HEK293 (cell line): ENCODE measurements at regions not wholly inside any gene's neighbourhood (a gene's known extent, or its start where the extent isn't known, plus 50 kb on each side); places are given as distances from the start of the nearest gene placed in this dataset.

Experiments used
- CTCF ChIA-PET: fragments of 350-600 bp; formaldehyde crosslinking; extraction: SDS; loops from one replicate; lab custom pipeline; 2021; ENCODE audit warnings: antibody characterized with exemption; lab: Yijun Ruan, JAX
- POLR2A ChIA-PET: fragments of 300-600 bp; formaldehyde crosslinking; extraction: SDS; loops from one replicate; lab custom pipeline; 2020; ENCODE audit warnings: antibody characterized with exemption, inconsistent platforms; lab: Yijun Ruan, JAX
- H3K27ac ChIP-seq: fragments of 200-500 bp; sonication (Bioruptor generic); 2 replicates; pipeline ENCODE4 v1.5.1; 2014; ENCODE audit warnings: low read depth, low read length, control low read depth, inconsistent platforms; ENCODE audit errors: extremely low read depth
- H3K36me3 ChIP-seq, 2 experiments: fragments of 200-500 bp in 1 of 2; sonication (Bioruptor generic) in 1 of 2; 1 replicate in 1 of 2; 2 replicates in 1 of 2; pipeline ENCODE4 v1.5.1; 2014 to 2017; ENCODE audit warnings: inconsistent platforms in 2 of 2, low read length in 2 of 2; ENCODE audit not compliant: control insufficient read depth in 2 of 2, insufficient read depth in 1 of 2
- H3K4me1 ChIP-seq: fragments of 200-500 bp; sonication (Bioruptor generic); 2 replicates; pipeline ENCODE4 v1.5.1; 2014; ENCODE audit warnings: mild to moderate bottlenecking, low read length, inconsistent platforms; ENCODE audit not compliant: control insufficient read depth, insufficient read depth
- H3K4me3 ChIP-seq: 2 replicates; pipeline ENCODE4 v1.5.1; 2011; ENCODE audit warnings: low read depth, mild to moderate bottlenecking, control low read depth, low read length, moderate library complexity
- H3K9me3 ChIP-seq: fragments of 200-500 bp; sonication (Bioruptor generic); 2 replicates; pipeline ENCODE4 v1.5.1; 2014; ENCODE audit warnings: low read depth, low read length, inconsistent platforms; ENCODE audit not compliant: control insufficient read depth, insufficient read depth
- BCL11A ChIP-seq: fragments of 450-650 bp; formaldehyde crosslinking; IDR thresholded peaks from 2 replicates; pipeline ENCODE4 v1.5.1; 2016; ENCODE audit warnings: low read depth, missing biosample characterization, missing genetic modification characterization
- GLIS1 ChIP-seq: fragments of 450-650 bp; formaldehyde crosslinking; IDR thresholded peaks from 2 replicates; pipeline ENCODE4 v1.5.1; 2016; ENCODE audit warnings: missing biosample characterization, missing genetic modification characterization
- HOXC10 ChIP-seq: sonication (generic); formaldehyde crosslinking; IDR thresholded peaks from 2 replicates; pipeline ENCODE4 v1.8.1; 2023; ENCODE audit warnings: mild to moderate bottlenecking, missing genetic modification reagents
- SCRT1 ChIP-seq: fragments of 450-650 bp; formaldehyde crosslinking; IDR thresholded peaks from 2 replicates; pipeline ENCODE4 v1.5.1; 2016; ENCODE audit warnings: missing biosample characterization, missing genetic modification characterization, borderline replicate concordance
- SP3 ChIP-seq: fragments of 450-650 bp; formaldehyde crosslinking; IDR thresholded peaks from 2 replicates; pipeline ENCODE4 v1.5.1; 2016; ENCODE audit warnings: missing biosample characterization, missing genetic modification characterization
- SP7 ChIP-seq: fragments of 450-650 bp; formaldehyde crosslinking; IDR thresholded peaks from 2 replicates; pipeline ENCODE4 v1.5.1; 2016; ENCODE audit warnings: missing biosample characterization, missing genetic modification characterization
- ZBTB8A ChIP-seq: fragments of 450-650 bp; formaldehyde crosslinking; IDR thresholded peaks from 2 replicates; pipeline ENCODE4 v1.5.1; 2016; ENCODE audit warnings: missing biosample characterization, missing genetic modification characterization
- ZFP69B ChIP-seq: fragments of 450-650 bp; formaldehyde crosslinking; IDR thresholded peaks from 2 replicates; pipeline ENCODE4 v1.5.1; 2016; ENCODE audit warnings: missing biosample characterization, missing genetic modification characterization
- ZNF114 ChIP-seq: fragments of 450-650 bp; formaldehyde crosslinking; IDR thresholded peaks from 2 replicates; pipeline ENCODE4 v1.5.0; 2017; ENCODE audit warnings: missing biosample characterization, missing genetic modification characterization
- ZNF133 ChIP-seq: fragments of 450-650 bp; formaldehyde crosslinking; IDR thresholded peaks from 2 replicates; pipeline ENCODE4 v1.5.1; 2016; ENCODE audit warnings: missing biosample characterization, missing genetic modification characterization
- ZNF146 ChIP-seq: fragments of 450-650 bp; formaldehyde crosslinking; IDR thresholded peaks from 2 replicates; pipeline ENCODE4 v1.5.1; 2016; ENCODE audit warnings: missing biosample characterization, missing genetic modification characterization
- ZNF202 ChIP-seq: fragments of 450-650 bp; formaldehyde crosslinking; IDR thresholded peaks from 2 replicates; pipeline ENCODE4 v1.5.1; 2016; ENCODE audit warnings: missing biosample characterization, missing genetic modification characterization, borderline replicate concordance
- ZNF239 ChIP-seq: fragments of 450-650 bp; formaldehyde crosslinking; IDR thresholded peaks from 2 replicates; pipeline ENCODE4 v1.5.1; 2016; ENCODE audit warnings: missing biosample characterization, missing genetic modification characterization
- ZNF248 ChIP-seq: fragments of 450-650 bp; formaldehyde crosslinking; IDR thresholded peaks from 2 replicates; pipeline ENCODE4 v1.5.1; 2017; ENCODE audit warnings: missing biosample characterization, missing genetic modification characterization
- ZNF391 ChIP-seq: fragments of 450-650 bp; formaldehyde crosslinking; IDR thresholded peaks from 2 replicates; pipeline ENCODE4 v1.5.1; 2016; ENCODE audit warnings: low read depth, missing biosample characterization, missing genetic modification characterization, borderline replicate concordance
- ZNF623 ChIP-seq: fragments of 450-650 bp; formaldehyde crosslinking; IDR thresholded peaks from 2 replicates; pipeline ENCODE4 v1.5.1; 2016; ENCODE audit warnings: missing biosample characterization, missing genetic modification characterization
- ZNF701 ChIP-seq: fragments of 450-650 bp; formaldehyde crosslinking; IDR thresholded peaks from 2 replicates; pipeline ENCODE4 v1.5.1; 2016; ENCODE audit warnings: missing biosample characterization, missing genetic modification characterization
- ZNF747 ChIP-seq: fragments of 450-650 bp; formaldehyde crosslinking; IDR thresholded peaks from 2 replicates; pipeline ENCODE4 v1.5.1; 2016; ENCODE audit warnings: missing biosample characterization, missing genetic modification characterization
- TF ChIP-seq, protein P1 (sequence below): fragments of 450-650 bp; formaldehyde crosslinking; IDR thresholded peaks from 2 replicates; pipeline ENCODE4 v1.5.1; 2016; ENCODE audit warnings: missing biosample characterization, missing genetic modification characterization
- TF ChIP-seq, protein P2 (sequence below): fragments of 450-650 bp; formaldehyde crosslinking; IDR thresholded peaks from 2 replicates; pipeline ENCODE4 v1.5.1; 2016; ENCODE audit warnings: missing biosample characterization, missing genetic modification characterization
- TF ChIP-seq, protein P3 (sequence below): fragments of 450-650 bp; formaldehyde crosslinking; IDR thresholded peaks from 2 replicates; pipeline ENCODE4 v1.5.1; 2016; ENCODE audit warnings: missing biosample characterization, missing genetic modification characterization
- TF ChIP-seq, protein P4 (sequence below): fragments of 450-650 bp; formaldehyde crosslinking; IDR thresholded peaks from 2 replicates; pipeline ENCODE4; 2016; ENCODE audit warnings: missing biosample characterization, missing genetic modification characterization
- TF ChIP-seq, protein P5 (sequence below): fragments of 450-650 bp; formaldehyde crosslinking; IDR thresholded peaks from 2 replicates; pipeline ENCODE4 v1.5.1; 2017; ENCODE audit warnings: missing biosample characterization, missing genetic modification characterization

DNA sequence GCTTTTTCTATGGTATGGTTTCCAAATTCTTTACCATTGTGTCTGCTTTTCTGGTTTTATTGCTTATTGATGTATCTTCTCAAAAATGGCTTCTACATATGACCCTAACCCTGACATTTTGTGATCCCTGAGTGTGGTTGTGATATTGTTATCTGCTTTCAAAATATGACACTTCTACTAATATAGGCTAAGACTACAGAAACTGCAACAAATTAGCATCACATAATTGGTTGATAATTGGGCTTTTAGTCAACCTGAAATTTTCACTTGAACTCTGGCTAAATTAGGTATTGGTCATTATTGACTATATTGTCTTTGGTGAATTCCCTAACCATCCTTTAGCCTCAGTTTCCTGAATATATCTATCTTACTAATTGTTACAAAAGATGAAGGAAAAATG is 246.1 kb downstream of the PIK3C3 start:
- Histone ChIP-seq H3K4me1 (no peaks in the 10 kb centered on the region), H3K4me3 (no peak overlapping the region), H3K9me3 (no peaks in the 10 kb centered on the region), H3K27ac (no peak overlapping the region), H3K36me3 (no peaks in the 10 kb centered on the region)
- ChIA-PET CTCF (interaction anchor here (0.7 kb wide), 1 partner anchor 86 kb away, joined by 4 read pairs; no protein-coding TSS in a partner anchor), POLR2A (no interaction called here)
- no peak for TF ChIP-seq SP3 (tag by site-specific recombination)
- no peak for TF ChIP-seq ZNF133 (tag by site-specific recombination)
- no peak for TF ChIP-seq ZNF146
- TF ChIP-seq SP7 (tag by site-specific recombination) = no peak
- TF ChIP-seq ZNF248 = no peak

DNA sequence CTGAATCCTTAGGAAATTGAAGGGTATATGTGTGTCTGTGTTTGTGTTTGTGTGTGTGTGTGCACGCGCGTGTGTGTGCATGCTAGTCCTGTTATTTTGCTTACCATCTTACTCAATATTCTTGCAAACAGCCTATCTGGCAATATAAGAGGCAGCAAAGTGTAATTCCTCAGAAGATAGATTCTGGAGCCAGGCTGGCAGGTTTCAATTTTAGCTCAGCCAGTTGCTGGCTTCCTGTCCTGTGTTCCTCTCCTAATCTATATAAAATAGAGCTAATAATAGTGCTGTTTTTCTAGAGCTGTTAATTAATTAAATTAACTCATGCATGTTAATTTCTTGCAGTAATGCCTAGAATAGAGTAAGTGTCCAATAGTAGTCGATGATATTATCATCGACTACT is 256.2 kb downstream of the PIK3C3 start:
- H3K4me1 ChIP-seq = no peaks in the 10 kb centered on the region
- H3K27ac ChIP-seq = no peak overlapping the region
- TF ChIP-seq, protein P1, sequence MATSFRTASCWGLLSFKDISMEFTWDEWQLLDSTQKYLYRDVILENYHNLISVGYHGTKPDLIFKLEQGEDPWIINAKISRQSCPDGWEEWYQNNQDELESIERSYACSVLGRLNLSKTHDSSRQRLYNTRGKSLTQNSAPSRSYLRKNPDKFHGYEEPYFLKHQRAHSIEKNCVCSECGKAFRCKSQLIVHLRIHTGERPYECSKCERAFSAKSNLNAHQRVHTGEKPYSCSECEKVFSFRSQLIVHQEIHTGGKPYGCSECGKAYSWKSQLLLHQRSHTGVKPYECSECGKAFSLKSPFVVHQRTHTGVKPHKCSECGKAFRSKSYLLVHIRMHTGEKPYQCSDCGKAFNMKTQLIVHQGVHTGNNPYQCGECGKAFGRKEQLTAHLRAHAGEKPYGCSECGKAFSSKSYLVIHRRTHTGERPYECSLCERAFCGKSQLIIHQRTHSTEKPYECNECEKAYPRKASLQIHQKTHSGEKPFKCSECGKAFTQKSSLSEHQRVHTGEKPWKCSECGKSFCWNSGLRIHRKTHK = no peak
- TF ChIP-seq GLIS1 (tag by site-specific recombination) = no peak
- no peak for TF ChIP-seq BCL11A
- no peak for TF ChIP-seq ZNF202 (tag by site-specific recombination)
- POLR2A ChIA-PET = no interaction called here
- CTCF ChIA-PET = no interaction called here
- H3K36me3 ChIP-seq = no peaks in the 10 kb centered on the region
- no peak overlapping the region for H3K4me3 ChIP-seq
- H3K9me3 ChIP-seq = no peaks in the 10 kb centered on the region

DNA sequence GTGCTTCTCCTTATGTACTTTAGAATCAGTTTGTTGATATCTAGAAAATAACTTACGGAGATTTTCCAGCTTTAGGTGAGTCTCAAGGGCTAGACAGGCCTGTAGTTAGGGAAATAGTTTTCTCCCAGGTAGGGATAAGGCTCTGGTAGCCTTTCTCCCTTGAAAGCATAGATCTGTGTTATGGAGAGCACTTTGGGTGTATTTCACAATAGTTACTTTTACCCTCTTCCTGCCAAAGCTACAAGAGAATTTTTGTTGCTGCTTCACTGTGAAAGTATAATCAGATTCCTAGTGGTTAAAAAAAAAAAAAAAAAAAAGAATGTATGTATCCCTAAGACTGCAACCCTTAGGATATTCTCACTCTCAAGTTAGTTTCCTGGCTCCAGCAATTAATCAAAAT is 267.5 kb downstream of the PIK3C3 start:
- CTCF ChIA-PET = no interaction called here
- POLR2A ChIA-PET = no interaction called here
- Histone ChIP-seq H3K4me3 (no peak overlapping the region), H3K36me3 (no peaks in the 10 kb centered on the region), H3K27ac (no peak overlapping the region), H3K4me1 (no peaks in the 10 kb centered on the region), H3K9me3 (no peaks in the 10 kb centered on the region)
- TF ChIP-seq ZBTB8A (tag by site-specific recombination) (no peak), ZFP69B (tag by site-specific recombination) (no peak), ZNF114 (tag by site-specific recombination) (no peak)
- TF ChIP-seq, protein P1 = no peak

DNA sequence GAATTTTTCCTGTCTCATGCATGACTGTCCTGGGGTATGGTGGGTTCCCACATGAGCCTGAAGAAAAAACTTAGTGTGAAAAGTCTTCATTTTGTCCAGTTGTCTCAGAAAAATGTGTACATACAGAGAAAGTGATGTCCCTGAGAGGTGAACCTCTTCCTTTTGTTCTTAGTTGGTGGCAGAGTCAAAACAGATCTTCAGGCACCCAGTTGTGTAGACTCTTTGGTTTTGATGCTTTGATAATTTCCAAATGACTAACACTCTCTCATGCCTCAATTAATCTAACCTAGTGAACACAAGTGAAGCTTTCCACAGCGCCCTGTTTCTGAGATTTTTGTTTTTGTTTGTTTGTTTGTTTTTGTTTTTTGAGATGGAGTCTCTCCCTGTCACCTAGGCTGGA is 273.5 kb downstream of the PIK3C3 start:
- no peak overlapping the region for H3K27ac ChIP-seq
- ChIA-PET CTCF (no interaction called here), POLR2A (no interaction called here)
- no peak overlapping the region for H3K4me3 ChIP-seq
- H3K36me3 ChIP-seq = no peaks in the 10 kb centered on the region
- H3K4me1 ChIP-seq = peaks cover 2% of the 10 kb centered on the region; the same call in 1 of the 2 replicates
- no peaks in the 10 kb centered on the region for H3K9me3 ChIP-seq
- TF ChIP-seq ZNF391 (no peak), HOXC10 (CRISPR knock-in tag) (no peak), ZNF701 (tag by site-specific recombination) (no peak), ZNF747 (tag by site-specific recombination) (no peak), ZNF623 (tag by site-specific recombination) (no peak), ZNF239 (tag by site-specific recombination) (no peak), SCRT1 (tag by site-specific recombination) (no peak)
- TF ChIP-seq, protein P2, sequence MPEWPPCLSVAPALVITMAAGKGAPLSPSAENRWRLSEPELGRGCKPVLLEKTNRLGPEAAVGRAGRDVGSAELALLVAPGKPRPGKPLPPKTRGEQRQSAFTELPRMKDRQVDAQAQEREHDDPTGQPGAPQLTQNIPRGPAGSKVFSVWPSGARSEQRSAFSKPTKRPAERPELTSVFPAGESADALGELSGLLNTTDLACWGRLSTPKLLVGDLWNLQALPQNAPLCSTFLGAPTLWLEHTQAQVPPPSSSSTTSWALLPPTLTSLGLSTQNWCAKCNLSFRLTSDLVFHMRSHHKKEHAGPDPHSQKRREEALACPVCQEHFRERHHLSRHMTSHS (tag by site-specific recombination) = no peak
- TF ChIP-seq, protein P3, sequence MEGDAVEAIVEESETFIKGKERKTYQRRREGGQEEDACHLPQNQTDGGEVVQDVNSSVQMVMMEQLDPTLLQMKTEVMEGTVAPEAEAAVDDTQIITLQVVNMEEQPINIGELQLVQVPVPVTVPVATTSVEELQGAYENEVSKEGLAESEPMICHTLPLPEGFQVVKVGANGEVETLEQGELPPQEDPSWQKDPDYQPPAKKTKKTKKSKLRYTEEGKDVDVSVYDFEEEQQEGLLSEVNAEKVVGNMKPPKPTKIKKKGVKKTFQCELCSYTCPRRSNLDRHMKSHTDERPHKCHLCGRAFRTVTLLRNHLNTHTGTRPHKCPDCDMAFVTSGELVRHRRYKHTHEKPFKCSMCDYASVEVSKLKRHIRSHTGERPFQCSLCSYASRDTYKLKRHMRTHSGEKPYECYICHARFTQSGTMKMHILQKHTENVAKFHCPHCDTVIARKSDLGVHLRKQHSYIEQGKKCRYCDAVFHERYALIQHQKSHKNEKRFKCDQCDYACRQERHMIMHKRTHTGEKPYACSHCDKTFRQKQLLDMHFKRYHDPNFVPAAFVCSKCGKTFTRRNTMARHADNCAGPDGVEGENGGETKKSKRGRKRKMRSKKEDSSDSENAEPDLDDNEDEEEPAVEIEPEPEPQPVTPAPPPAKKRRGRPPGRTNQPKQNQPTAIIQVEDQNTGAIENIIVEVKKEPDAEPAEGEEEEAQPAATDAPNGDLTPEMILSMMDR (tag by site-specific recombination) = no peak
- TF ChIP-seq, protein P4, sequence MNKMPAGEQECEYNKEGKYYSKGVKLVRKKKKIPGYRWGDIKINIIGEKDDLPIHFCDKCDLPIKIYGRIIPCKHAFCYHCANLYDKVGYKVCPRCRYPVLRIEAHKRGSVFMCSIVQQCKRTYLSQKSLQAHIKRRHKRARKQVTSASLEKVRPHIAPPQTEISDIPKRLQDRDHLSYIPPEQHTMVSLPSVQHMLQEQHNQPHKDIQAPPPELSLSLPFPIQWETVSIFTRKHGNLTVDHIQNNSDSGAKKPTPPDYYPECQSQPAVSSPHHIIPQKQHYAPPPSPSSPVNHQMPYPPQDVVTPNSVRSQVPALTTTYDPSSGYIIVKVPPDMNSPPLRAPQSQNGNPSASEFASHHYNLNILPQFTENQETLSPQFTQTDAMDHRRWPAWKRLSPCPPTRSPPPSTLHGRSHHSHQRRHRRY (tag by site-specific recombination) = no peak
- TF ChIP-seq, protein P5, sequence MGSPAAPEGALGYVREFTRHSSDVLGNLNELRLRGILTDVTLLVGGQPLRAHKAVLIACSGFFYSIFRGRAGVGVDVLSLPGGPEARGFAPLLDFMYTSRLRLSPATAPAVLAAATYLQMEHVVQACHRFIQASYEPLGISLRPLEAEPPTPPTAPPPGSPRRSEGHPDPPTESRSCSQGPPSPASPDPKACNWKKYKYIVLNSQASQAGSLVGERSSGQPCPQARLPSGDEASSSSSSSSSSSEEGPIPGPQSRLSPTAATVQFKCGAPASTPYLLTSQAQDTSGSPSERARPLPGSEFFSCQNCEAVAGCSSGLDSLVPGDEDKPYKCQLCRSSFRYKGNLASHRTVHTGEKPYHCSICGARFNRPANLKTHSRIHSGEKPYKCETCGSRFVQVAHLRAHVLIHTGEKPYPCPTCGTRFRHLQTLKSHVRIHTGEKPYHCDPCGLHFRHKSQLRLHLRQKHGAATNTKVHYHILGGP (tag by site-specific recombination) = no peak
